WTC11 (cell line): ENCODE measurements at regions not wholly inside any gene's neighbourhood (a gene's known extent, or its start where the extent isn't known, plus 50 kb on each side); places are given as distances from the start of the nearest gene placed in this dataset.

ENCODE experiments used
- TP53 ChIP-seq: sonication (generic); formaldehyde crosslinking; IDR thresholded peaks from 2 replicates; pipeline ENCODE4 v1.8.1; 2023; ENCODE audit warnings: mild to moderate bottlenecking, missing genetic modification reagents
- TF ChIP-seq, protein P1 (sequence below): fragments of 250-450 bp; sonication (Bioruptor Pico); conservative IDR thresholded peaks from 2 replicates; pipeline ENCODE4 v1.9.0; 2021; ENCODE audit warnings: mild to moderate bottlenecking

DNA sequence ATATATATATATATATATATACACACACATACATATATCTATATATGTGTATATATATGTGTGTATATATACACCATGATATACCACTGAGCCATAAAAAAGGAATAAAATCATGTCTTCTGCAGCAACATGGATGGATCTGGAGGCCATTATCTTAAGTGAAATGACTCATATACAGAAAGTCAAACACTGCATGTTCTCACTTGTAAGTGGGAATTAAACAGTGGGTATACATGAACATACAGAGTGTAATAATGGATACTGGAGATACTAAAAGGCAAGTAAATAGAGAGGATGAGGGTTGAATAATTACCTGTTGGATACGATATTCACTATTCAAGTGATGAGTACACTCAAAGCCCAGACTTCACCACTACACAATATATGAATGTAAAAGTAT is 332.6 kb downstream of the SLITRK1 start:
- TF ChIP-seq, protein P1, sequence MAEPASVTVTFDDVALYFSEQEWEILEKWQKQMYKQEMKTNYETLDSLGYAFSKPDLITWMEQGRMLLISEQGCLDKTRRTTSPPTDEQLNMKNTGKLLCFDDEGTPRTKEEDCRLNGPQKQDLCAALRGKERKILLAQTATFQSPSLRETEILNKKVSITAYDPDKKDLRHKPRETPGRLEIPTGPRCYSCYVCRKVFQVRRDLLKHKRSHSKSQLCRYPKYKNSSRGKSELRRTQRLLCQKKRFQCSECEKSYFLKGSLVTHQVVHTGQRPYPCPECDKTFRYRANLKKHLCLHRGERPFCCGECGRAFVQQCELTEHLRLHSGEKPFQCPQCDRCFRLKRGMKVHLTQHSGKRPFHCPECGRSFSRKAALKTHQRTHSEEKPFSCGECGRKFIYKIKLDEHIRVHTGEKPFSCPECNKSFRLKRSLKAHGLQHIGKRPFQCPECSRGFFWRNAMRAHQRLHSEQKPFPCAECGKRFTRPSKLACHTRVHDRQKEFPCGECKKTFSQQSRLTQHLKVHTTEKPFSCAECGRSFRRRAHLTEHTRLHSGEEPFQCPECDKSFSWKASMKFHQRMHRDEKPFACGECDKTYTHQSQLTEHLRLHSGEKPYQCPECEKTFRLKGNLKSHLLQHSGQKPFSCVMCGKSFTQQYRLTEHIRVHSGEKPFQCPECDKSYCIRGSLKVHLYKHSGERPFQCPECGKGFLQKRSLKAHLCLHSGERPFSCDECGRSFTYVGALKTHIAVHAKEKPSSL, result no peak
- no peak for TF ChIP-seq TP53
